HG02678 (cell line): ENCODE measurements at regions not wholly inside any gene's neighbourhood (a gene's known extent, or its start where the extent isn't known, plus 50 kb on each side); places are given as distances from the start of the nearest gene placed in this dataset.
A peak's percentile ranks its signal among the peaks of the same experiment; 100 is the strongest.

Experiments
- ATAC-seq: cut with Tn5 transposase; IDR thresholded peaks from one replicate; pipeline ENCODE4 v1.9.1; 2021; ENCODE audit warnings: mild to moderate bottlenecking, moderate library complexity; ENCODE audit not compliant: unreplicated experiment

- ATAC-seq: peak; percentile 85
These were observed 151.5 kb upstream of the PKDCC start for GRCh38 chr2:41896186-41896846.

GRCh38 chr2:41899189-41899588 is 148.6 kb upstream of the PKDCC start:
- no peak for ATAC-seq

GRCh38 chr2:41900101-41900577 is 147.7 kb upstream of the PKDCC start:
- no peak for ATAC-seq

GRCh38 chr2:41902897-41903296 is 144.9 kb upstream of the PKDCC start:
- no peak for ATAC-seq

- ATAC-seq: no peak
These were observed 144.2 kb upstream of the PKDCC start for GRCh38 chr2:41903474-41904135.

- ATAC-seq: no peak
These were observed 143.4 kb upstream of the PKDCC start for GRCh38 chr2:41904459-41904858.

GRCh38 chr2:41905597-41906337 is 142.1 kb upstream of the PKDCC start:
- ATAC-seq: no peak

GRCh38 chr2:41906338-41906725 is 141.5 kb upstream of the PKDCC start:
- ATAC-seq: no peak

- ATAC-seq: no peak
These were observed 140.7 kb upstream of the PKDCC start for GRCh38 chr2:41907141-41907540.

GRCh38 chr2:41907771-41908207 is 140.0 kb upstream of the PKDCC start:
- ATAC-seq: no peak

- ATAC-seq: no peak
These were observed 139.5 kb upstream of the PKDCC start for GRCh38 chr2:41908349-41908748.

GRCh38 chr2:41909584-41909983 is 138.2 kb upstream of the PKDCC start:
- ATAC-seq: no peak

- ATAC-seq: no peak
These were observed 137.7 kb upstream of the PKDCC start for GRCh38 chr2:41910126-41910525.

- ATAC-seq: no peak
These were observed 136.8 kb upstream of the PKDCC start for GRCh38 chr2:41911033-41911432.

- no peak for ATAC-seq
These were observed 135.5 kb upstream of the PKDCC start for GRCh38 chr2:41912337-41912736.

- no peak for ATAC-seq
These were observed 135.0 kb upstream of the PKDCC start for GRCh38 chr2:41912776-41913175.

- no peak for ATAC-seq
These were observed 134.5 kb upstream of the PKDCC start for GRCh38 chr2:41913311-41913710.

GRCh38 chr2:41913921-41914609 is 133.8 kb upstream of the PKDCC start:
- no peak for ATAC-seq

GRCh38 chr2:41914936-41915335 is 132.9 kb upstream of the PKDCC start:
- ATAC-seq: no peak

- no peak for ATAC-seq
These were observed 131.6 kb upstream of the PKDCC start for GRCh38 chr2:41916177-41916576.

GRCh38 chr2:41917587-41917986 is 130.2 kb upstream of the PKDCC start:
- no peak for ATAC-seq
